ENCODE measurements at regions not wholly inside any gene's neighbourhood (a gene's known extent, or its start where the extent isn't known, plus 50 kb on each side); places are given as distances from the start of the nearest gene placed in this dataset.

GRCh38 chr6:98002678-98003077, 719.7 kb upstream of the MMS22L start:
- WGBS, result 88% methylated on average over 1 of the region's 1 CpG
- no peaks in the 10 kb centered on the region for H3K9me3 ChIP-seq
- H3K36me3 ChIP-seq, result no peaks in the 10 kb centered on the region
- H3K4me1 ChIP-seq, result no peaks in the 10 kb centered on the region
- no peak for TF ChIP-seq CTCF (IDR thresholded peaks at IDR 0.05)
- no peak for TF ChIP-seq EP300 (IDR thresholded peaks at IDR 0.05)
- no peaks in the 10 kb centered on the region for H3K27me3 ChIP-seq
- H3K27ac ChIP-seq, result no peak overlapping the region
- DNase-seq (ENCODE audit: low spot score in 2 of 2), result no peak
- H3K4me3 ChIP-seq, result no peak overlapping the region

GRCh38 chr6:98014442-98015201, 731.6 kb upstream of the MMS22L start:
- no peaks in the 10 kb centered on the region for H3K4me1 ChIP-seq
- WGBS, result 63% methylated on average over 6 of the region's 6 CpGs
- no peaks in the 10 kb centered on the region for H3K9me3 ChIP-seq
- H3K36me3 ChIP-seq, result no peaks in the 10 kb centered on the region
- no peak for DNase-seq (ENCODE audit: low spot score in 2 of 2)
- no peak overlapping the region for H3K27ac ChIP-seq
- H3K4me3 ChIP-seq, result no peak overlapping the region
- TF ChIP-seq POLR2AphosphoS5 (IDR thresholded peaks at IDR 0.05), result no peak
- no peak for TF ChIP-seq CTCF (IDR thresholded peaks at IDR 0.05)
- no peak for TF ChIP-seq EP300 (IDR thresholded peaks at IDR 0.05)
- TF ChIP-seq POLR2A (IDR thresholded peaks at IDR 0.05), result no peak
- H3K27me3 ChIP-seq, result no peaks in the 10 kb centered on the region

GRCh38 chr6:98016565-98016964, 733.5 kb upstream of the MMS22L start:
- no peaks in the 10 kb centered on the region for H3K27me3 ChIP-seq
- no peak overlapping the region for H3K4me3 ChIP-seq
- H3K9me3 ChIP-seq, result no peaks in the 10 kb centered on the region
- TF ChIP-seq CTCF (IDR thresholded peaks at IDR 0.05) (no peak), POLR2A (IDR thresholded peaks at IDR 0.05) (no peak), EP300 (IDR thresholded peaks at IDR 0.05) (no peak), POLR2AphosphoS5 (IDR thresholded peaks at IDR 0.05) (no peak)
- no peak for DNase-seq (ENCODE audit: low spot score in 2 of 2)
- no peaks in the 10 kb centered on the region for H3K4me1 ChIP-seq
- 90% methylated on average over 4 of the region's 4 CpGs for WGBS
- H3K27ac ChIP-seq, result no peak overlapping the region
- H3K36me3 ChIP-seq, result no peaks in the 10 kb centered on the region

- no peaks in the 10 kb centered on the region for H3K4me1 ChIP-seq
Observed at GRCh38 chr6:98020222-98020621, 737.2 kb upstream of the MMS22L start.

GRCh38 chr6:98024359-98024758, 741.3 kb upstream of the MMS22L start:
- H3K4me3 ChIP-seq, result no peak overlapping the region
- no peak for DNase-seq (ENCODE audit: low spot score in 2 of 2)
- TF ChIP-seq CTCF (IDR thresholded peaks at IDR 0.05), result no peak
- TF ChIP-seq EP300 (IDR thresholded peaks at IDR 0.05), result no peak
- no peak for TF ChIP-seq POLR2A (IDR thresholded peaks at IDR 0.05)
- no peak for TF ChIP-seq POLR2AphosphoS5 (IDR thresholded peaks at IDR 0.05)
- WGBS, result 77% methylated on average over 2 of the region's 2 CpGs
- no peaks in the 10 kb centered on the region for H3K9me3 ChIP-seq
- no peaks in the 10 kb centered on the region for H3K36me3 ChIP-seq
- H3K27me3 ChIP-seq, result no peaks in the 10 kb centered on the region
- no peaks in the 10 kb centered on the region for H3K4me1 ChIP-seq
- H3K27ac ChIP-seq, result no peak overlapping the region

More at GRCh38 chr6:98020222-98020621, 737.2 kb upstream of the MMS22L start:
- DNase-seq (ENCODE audit: low spot score in 2 of 2), result no peak
- Histone ChIP-seq H3K9me3 (no peaks in the 10 kb centered on the region), H3K4me3 (no peak overlapping the region), H3K36me3 (no peaks in the 10 kb centered on the region), H3K27me3 (no peaks in the 10 kb centered on the region), H3K27ac (no peak overlapping the region)
- TF ChIP-seq CTCF (IDR thresholded peaks at IDR 0.05), result no peak
- no peak for TF ChIP-seq POLR2A (IDR thresholded peaks at IDR 0.05)
- WGBS, result 47% methylated on average over 2 of the region's 2 CpGs
